Fibroblast of the aortic adventitia (primary cell): ENCODE measurements at regions not wholly inside any gene's neighbourhood (a gene's known extent, or its start where the extent isn't known, plus 50 kb on each side); places are given as distances from the start of the nearest gene placed in this dataset.

Experiments
- DNase-seq: peaks from one replicate; pipeline ENCODE4 v3.0.0-alpha.2; 2010; ENCODE audit warnings: low read depth
- H3K4me3 ChIP-seq: 2 replicates; pipeline ENCODE4 v1.5.1; 2011; ENCODE audit warnings: low read depth, mild to moderate bottlenecking, control low read depth, low read length, moderate library complexity
- TF ChIP-seq, protein P1 (sequence below): IDR thresholded peaks from 2 replicates; pipeline ENCODE4 v1.5.1; 2011; ENCODE audit warnings: mild to moderate bottlenecking, low read length, control low read depth, inconsistent platforms; ENCODE audit not compliant: insufficient read depth

GRCh38 chr6:9155836-9156235, 720.5 kb upstream of the SLC35B3 start:
- DNase-seq = no peak
- no peak overlapping the region for H3K4me3 ChIP-seq
- TF ChIP-seq, protein P1, sequence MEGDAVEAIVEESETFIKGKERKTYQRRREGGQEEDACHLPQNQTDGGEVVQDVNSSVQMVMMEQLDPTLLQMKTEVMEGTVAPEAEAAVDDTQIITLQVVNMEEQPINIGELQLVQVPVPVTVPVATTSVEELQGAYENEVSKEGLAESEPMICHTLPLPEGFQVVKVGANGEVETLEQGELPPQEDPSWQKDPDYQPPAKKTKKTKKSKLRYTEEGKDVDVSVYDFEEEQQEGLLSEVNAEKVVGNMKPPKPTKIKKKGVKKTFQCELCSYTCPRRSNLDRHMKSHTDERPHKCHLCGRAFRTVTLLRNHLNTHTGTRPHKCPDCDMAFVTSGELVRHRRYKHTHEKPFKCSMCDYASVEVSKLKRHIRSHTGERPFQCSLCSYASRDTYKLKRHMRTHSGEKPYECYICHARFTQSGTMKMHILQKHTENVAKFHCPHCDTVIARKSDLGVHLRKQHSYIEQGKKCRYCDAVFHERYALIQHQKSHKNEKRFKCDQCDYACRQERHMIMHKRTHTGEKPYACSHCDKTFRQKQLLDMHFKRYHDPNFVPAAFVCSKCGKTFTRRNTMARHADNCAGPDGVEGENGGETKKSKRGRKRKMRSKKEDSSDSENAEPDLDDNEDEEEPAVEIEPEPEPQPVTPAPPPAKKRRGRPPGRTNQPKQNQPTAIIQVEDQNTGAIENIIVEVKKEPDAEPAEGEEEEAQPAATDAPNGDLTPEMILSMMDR = no peak

GRCh38 chr6:9143140-9143539, 707.8 kb upstream of the SLC35B3 start:
- TF ChIP-seq, protein P1 = no peak
- H3K4me3 ChIP-seq = no peak overlapping the region

DNA sequence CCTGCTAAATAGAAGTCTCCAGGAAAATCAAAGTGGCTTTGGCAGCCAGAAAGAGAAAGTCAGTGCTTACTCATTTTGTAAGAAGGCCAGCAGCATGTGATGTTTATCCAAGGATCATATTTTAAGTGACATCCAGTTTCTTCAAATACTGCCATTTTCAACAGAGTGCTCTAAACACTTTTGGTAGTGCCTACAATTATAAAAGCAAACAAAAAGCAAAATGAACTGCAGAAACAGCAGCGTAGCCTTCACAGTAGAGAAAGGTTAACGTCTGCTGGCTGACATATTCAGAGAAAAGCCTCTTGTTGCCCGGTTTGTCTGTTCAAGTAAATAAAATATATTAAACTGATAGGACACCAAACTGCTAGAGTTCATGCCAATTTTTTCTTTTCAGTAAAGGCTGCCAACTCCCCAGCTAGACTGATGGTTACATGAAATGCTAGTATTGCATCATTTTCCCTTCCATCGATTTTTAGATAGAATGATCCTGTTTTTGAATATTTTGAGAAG, 705.7 kb upstream of the SLC35B3 start:
- H3K4me3 ChIP-seq = no peak overlapping the region
- TF ChIP-seq, protein P1 = no peak
- DNase-seq = peak; percentile 62

More at GRCh38 chr6:9143140-9143539, 707.8 kb upstream of the SLC35B3 start:
- DNase-seq = no peak

- H3K4me3 ChIP-seq = peak overlapping the region; percentile 22
- TF ChIP-seq, protein P1 = no peak
- DNase-seq = peak; percentile 46
Measured at GRCh38 chr6:9140172-9140571, 704.8 kb upstream of the SLC35B3 start.

- H3K4me3 ChIP-seq = peak overlapping the region; percentile 10
- peak; percentile 74 for DNase-seq
- TF ChIP-seq, protein P1 = no peak
Measured at GRCh38 chr6:9139746-9140145, 704.4 kb upstream of the SLC35B3 start.

GRCh38 chr6:9138936-9139335, 703.6 kb upstream of the SLC35B3 start:
- TF ChIP-seq, protein P1 = no peak
- DNase-seq = peak; percentile 16
- H3K4me3 ChIP-seq = no peak overlapping the region
